ENCODE measurements at regions not wholly inside any gene's neighbourhood (a gene's known extent, or its start where the extent isn't known, plus 50 kb on each side); places are given as distances from the start of the nearest gene placed in this dataset.

DNA sequence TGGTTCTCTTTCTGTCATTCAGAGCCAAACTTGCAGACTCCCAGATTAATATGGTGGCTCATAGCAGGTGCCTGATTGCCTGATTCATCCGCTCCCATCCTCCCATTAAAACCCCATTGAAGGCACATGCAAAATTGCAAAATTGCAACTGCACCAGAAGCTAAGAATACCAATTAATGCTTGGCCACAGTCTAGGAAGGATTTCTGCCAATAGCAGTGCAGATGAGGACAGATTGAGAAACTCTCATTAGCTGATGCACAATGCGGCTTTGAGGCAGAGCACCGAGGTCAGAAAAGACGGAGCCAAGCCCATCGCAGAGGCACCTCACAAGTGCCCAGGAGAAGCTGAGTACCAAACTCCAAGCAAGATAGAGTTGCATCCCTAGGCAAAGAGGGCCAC is 172.8 kb downstream of the ARL4C start:
- no peak for TF ChIP-seq POLR2A (IDR thresholded peaks at IDR 0.05)
- TF ChIP-seq, protein P1, sequence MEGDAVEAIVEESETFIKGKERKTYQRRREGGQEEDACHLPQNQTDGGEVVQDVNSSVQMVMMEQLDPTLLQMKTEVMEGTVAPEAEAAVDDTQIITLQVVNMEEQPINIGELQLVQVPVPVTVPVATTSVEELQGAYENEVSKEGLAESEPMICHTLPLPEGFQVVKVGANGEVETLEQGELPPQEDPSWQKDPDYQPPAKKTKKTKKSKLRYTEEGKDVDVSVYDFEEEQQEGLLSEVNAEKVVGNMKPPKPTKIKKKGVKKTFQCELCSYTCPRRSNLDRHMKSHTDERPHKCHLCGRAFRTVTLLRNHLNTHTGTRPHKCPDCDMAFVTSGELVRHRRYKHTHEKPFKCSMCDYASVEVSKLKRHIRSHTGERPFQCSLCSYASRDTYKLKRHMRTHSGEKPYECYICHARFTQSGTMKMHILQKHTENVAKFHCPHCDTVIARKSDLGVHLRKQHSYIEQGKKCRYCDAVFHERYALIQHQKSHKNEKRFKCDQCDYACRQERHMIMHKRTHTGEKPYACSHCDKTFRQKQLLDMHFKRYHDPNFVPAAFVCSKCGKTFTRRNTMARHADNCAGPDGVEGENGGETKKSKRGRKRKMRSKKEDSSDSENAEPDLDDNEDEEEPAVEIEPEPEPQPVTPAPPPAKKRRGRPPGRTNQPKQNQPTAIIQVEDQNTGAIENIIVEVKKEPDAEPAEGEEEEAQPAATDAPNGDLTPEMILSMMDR (IDR thresholded peaks at IDR 0.05): no peak

Data from lower leg skin (tissue), 3 donors.